ENCODE measurements at regions not wholly inside any gene's neighbourhood (a gene's known extent, or its start where the extent isn't known, plus 50 kb on each side); places are given as distances from the start of the nearest gene placed in this dataset.
"Not testable (repeated sequence)": the region's sequence is repeated elsewhere in the genome, so short reads cannot be mapped to it uniquely, and the experiment has no call there.

- no peak for DNase-seq
Measured at GRCh38 chr12:25615119-25615518, 62.0 kb upstream of the LMNTD1 start.

GRCh38 chr12:25616286-25616685 lies 63.2 kb upstream of the LMNTD1 start:
- no peak for DNase-seq

GRCh38 chr12:25617991-25618390 lies 64.9 kb upstream of the LMNTD1 start:
- no peak for DNase-seq

- DNase-seq: no peak
Measured at GRCh38 chr12:25623816-25624215, 70.7 kb upstream of the LMNTD1 start.

- no peak for DNase-seq
Measured at GRCh38 chr12:25625146-25625545, 72.1 kb upstream of the LMNTD1 start.

- no peak for DNase-seq
Measured at GRCh38 chr12:25629341-25629740, 76.3 kb upstream of the LMNTD1 start.

- not testable (repeated sequence) for DNase-seq
Measured at GRCh38 chr12:25630735-25631515, 77.8 kb upstream of the LMNTD1 start.

- DNase-seq: not testable (repeated sequence)
Measured at GRCh38 chr12:25633149-25633548, 80.1 kb upstream of the LMNTD1 start.

GRCh38 chr12:25637752-25638151 lies 84.7 kb upstream of the LMNTD1 start:
- no peak for DNase-seq

- DNase-seq: no peak
Measured at GRCh38 chr12:25639406-25639805, 86.3 kb upstream of the LMNTD1 start.

GRCh38 chr12:25644979-25645378 lies 91.9 kb upstream of the LMNTD1 start:
- no peak for DNase-seq

GRCh38 chr12:25645427-25645826 lies 92.3 kb upstream of the LMNTD1 start:
- no peak for DNase-seq

GRCh38 chr12:25651931-25652330 lies 98.8 kb upstream of the LMNTD1 start:
- no peak for DNase-seq

- no peak for DNase-seq
Measured at GRCh38 chr12:25652371-25652770, 99.3 kb upstream of the LMNTD1 start.

GRCh38 chr12:25653487-25654175 lies 100.5 kb upstream of the LMNTD1 start:
- DNase-seq: no peak

- no peak for DNase-seq
Measured at GRCh38 chr12:25655702-25656101, 102.6 kb upstream of the LMNTD1 start.

GRCh38 chr12:25659621-25660020 lies 106.5 kb upstream of the LMNTD1 start:
- no peak for DNase-seq

GRCh38 chr12:25670076-25671055 lies 117.3 kb upstream of the LMNTD1 start:
- no peak for DNase-seq

GRCh38 chr12:25675808-25676207 lies 122.7 kb upstream of the LMNTD1 start:
- no peak for DNase-seq

GRCh38 chr12:25677232-25677937 lies 124.3 kb upstream of the LMNTD1 start:
- no peak for DNase-seq

GRCh38 chr12:25681580-25681979 lies 128.5 kb upstream of the LMNTD1 start:
- DNase-seq: no peak

GRCh38 chr12:25682421-25682820 lies 129.3 kb upstream of the LMNTD1 start:
- no peak for DNase-seq

- DNase-seq: no peak
Measured at GRCh38 chr12:25684070-25684469, 131.0 kb upstream of the LMNTD1 start.

Measured in CD4-positive, alpha-beta T cell treated with Interferon gamma for 1 hour (primary cell).